Activated naive CD8-positive, alpha-beta T cell treated with anti-CD3 and anti-CD28 coated beads, Interleukin-2, amount 50 U/mL, for 16 hours (primary cell): ENCODE measurements at regions not wholly inside any gene's neighbourhood (a gene's known extent, or its start where the extent isn't known, plus 50 kb on each side); places are given as distances from the start of the nearest gene placed in this dataset.
"Not testable (repeated sequence)": the region's sequence is repeated elsewhere in the genome, so short reads cannot be mapped to it uniquely, and the experiment has no call there.

ENCODE experiments used
- DNase-seq: peaks from one replicate; pipeline ENCODE4 v3.0.0-alpha.2; 2020; ENCODE audit warnings: low read depth, low spot score

GRCh38 chr1:172754609-172755008 lies 95.7 kb downstream of the FASLG start:
- no peak for DNase-seq

DNA sequence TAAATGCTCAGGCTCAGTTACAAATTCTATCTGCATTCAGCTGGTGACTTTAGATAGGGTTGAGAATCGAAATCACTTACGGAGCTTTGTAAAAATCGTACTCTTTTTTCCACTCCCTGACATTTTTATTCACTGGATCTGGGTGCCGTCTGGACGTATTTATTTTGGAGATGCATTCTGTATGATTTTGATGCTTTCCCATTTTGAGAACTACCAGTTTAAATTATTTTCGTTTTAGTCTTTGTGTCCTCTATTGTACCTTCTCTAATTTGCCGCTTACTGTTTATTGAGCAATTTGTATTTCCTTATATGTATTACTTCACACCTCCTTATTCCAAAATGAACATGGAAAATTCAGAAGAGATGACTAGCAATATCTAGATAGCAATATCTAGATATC lies 96.2 kb downstream of the FASLG start:
- DNase-seq, result no peak

DNA sequence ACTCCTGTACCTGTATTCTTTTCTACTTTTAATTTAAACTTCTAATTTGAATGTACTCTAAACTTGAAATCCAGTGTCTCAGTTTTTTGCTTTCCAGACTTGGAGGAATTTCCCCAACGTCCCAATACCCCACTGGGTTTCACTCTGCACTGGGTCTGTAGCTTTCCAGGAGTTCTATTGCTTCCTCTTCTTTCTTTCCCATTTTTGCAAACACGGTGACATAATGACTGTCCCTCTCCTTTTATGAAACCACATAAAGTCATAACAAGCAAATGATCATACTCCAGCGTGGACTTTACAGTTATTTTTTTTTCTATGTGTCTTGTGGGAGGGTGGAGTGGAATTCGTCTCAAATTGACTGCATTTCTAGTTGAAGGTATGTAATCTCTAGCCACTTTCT lies 97.1 kb downstream of the FASLG start:
- no peak for DNase-seq

- DNase-seq, result no peak
These were observed 99.4 kb downstream of the FASLG start for GRCh38 chr1:172758259-172758658.

DNA sequence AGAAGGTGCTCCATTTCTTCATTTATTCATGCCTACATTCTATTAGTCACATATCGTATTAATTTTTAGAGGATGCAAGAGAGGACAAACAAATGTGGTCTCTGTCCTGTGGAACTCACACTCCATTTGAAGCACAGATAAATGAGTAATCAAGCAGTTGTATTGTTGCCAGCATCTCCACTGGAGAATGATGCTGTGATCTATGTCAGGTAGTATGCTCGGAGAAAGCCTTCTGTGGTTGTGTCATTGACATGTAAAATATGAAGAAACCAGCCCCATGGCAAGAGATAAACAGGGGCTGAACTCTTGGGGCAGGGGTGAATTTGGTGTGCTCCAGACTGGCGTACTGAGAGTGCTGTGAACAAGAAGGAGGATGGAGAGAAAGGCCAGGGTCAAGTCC lies 101.2 kb downstream of the FASLG start:
- DNase-seq, result no peak

DNA sequence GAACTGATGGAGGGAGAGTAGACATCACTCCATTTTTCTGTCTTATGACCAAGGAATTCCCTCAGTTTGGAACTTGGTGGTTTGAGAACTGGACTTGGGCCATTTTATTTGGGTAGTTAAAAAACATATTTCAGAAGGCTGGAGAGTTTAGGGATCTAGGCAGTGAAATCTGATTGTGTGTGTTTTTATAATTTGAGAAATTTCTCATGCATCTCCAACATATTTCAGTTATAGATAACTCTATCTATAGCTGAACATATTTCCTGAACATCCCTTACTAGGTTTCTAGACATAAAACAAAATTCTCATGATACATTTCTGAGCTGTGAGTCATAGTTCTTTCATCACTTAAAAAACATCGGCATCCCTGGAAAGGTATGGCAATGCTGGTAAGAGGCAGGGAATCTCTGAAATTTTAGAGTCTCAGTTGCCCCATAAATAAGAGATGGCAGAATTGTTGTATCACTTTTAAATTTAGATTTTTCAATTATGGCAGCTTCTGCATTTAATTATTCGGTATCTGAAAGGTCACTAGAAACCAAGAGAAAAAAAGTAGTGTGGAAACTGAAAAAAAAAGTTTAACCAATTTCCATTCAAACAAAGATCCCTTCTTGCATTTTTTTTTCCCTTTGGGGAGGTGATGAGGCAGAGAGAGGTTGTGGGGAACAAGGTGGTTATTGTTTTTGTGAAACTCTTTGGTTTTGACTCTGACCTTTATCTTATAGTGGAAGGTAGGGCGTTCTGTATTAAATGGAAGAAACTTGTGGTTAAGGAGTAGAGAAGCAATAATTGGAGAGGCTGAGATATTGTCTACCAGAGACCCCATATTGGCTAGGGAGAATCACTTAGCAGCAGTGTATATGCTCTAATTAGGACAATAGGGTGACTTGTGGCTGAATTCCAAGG lies 102.9 kb downstream of the FASLG start:
- no peak for DNase-seq

DNA sequence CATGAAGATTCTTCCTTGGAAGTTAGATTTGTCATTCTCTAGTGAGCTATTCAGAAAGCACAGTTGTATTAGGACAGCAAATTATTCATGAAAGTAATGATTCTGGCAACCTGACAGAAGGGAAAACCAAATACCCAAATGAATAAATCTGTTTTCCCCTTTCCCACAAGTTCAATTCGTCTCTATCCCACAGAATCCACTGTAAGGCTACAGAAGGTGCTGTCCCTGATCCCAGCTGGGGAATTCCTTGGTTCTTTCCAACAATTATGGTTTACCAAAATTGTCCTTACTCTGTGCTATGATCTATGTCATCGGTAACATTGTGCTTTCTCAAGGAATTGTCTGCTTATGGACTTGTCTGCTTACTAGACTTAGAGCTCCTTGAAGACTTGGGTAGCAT lies 104.2 kb downstream of the FASLG start:
- DNase-seq, result no peak

GRCh38 chr1:172764378-172764777 lies 105.5 kb downstream of the FASLG start:
- DNase-seq, result no peak

DNA sequence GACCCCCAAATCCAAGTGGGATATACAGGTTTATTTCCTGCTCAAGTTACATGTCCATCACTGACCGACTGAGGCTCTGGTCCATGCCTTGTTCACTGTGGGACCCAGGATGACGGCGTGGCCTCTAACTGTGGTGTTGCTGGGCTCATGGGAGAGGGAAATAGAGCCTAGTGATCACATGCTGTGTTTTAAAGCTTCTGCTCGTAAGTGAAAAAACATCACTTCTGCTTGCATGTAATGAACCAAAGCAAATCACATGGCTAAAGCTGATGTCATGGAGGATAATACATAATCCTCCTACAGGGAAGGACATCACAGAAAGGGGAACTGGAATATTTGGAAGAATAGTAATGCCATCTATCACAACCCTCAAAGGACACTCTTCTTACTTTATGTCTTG lies 107.6 kb downstream of the FASLG start:
- no peak for DNase-seq

DNA sequence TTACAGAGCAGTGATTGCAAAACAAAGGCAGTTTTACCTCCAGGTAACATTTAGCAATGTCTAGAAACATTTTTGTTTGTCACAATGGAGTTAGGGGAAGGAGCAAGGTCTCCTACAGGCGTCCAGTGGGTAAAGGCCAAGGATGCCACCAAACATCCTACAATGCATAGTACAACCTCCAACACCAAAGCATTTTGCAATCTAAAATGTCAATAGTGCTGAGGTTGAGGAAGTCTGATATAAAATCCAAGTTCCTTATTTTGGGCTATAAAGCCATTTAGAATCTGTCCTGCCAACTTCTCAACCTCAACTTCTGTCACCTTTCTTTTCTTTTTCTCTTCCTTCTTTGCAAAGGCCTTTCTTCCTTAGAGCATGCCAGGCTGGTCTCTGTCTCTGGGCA lies 111.2 kb downstream of the FASLG start:
- no peak for DNase-seq

DNA sequence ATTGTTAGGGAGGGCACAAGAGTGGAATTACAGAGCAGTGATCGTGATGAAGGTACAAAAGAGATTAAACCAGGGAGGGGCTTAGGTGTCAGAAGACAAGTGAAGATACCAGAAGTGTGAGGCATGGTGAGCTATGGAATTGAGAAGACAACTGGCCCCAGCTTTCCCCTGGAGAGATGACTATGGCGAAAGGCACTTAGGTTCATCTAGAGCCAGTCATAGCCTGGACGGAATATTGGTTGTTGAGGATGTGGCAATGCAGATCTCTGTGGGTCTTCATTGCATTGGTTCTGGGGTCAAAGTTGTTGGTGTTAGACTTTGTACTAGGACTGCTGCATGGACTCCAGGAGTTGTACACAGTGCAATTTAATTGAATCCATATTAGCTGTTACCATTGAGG lies 115.7 kb downstream of the FASLG start:
- no peak for DNase-seq

DNA sequence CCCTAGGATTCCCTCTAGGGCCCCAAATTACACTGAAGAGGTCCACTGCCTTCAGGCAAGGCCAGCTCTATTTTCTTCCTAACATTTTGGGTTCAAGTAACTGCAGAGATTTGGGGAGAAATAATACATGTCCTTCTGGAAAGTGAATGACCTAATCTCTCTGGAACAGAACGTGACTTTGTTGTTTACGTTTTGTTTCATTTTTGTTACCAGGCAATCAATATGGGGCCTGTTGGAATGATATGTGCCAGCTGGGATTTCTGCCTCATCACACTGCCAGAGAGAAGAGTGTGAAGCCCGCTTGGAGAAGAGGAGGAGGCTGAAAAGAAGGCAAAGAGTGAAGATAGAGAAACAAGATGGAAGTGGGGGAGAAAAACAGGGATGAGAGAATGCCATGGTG lies 116.7 kb downstream of the FASLG start:
- DNase-seq, result no peak

- DNase-seq, result no peak
These were observed 117.2 kb downstream of the FASLG start for GRCh38 chr1:172776071-172776470.

DNA sequence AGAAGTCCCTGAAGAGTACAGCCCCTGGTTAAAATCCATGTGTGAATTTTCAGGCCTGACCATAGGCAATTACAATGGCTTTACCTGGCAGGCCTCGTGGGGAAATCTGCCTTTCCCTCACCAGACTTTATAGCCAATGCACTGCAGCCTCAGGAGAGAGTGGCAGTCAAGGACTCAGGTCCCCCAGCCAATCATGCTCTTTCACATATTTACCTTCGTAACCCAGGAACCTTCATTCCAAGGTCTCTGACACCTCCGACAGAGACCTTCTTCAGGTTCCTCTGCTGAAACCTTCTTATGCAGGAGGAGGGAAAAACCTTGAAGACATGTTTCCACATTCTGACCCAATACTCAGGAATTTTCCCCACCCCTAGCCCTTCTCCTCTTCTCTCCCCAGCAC lies 118.9 kb downstream of the FASLG start:
- DNase-seq, result no peak

- DNase-seq, result no peak
These were observed 119.9 kb downstream of the FASLG start for GRCh38 chr1:172778456-172779455.

GRCh38 chr1:172779491-172779890 lies 120.6 kb downstream of the FASLG start:
- DNase-seq, result no peak

GRCh38 chr1:172781513-172782140 lies 122.7 kb downstream of the FASLG start:
- DNase-seq, result no peak

- no peak for DNase-seq
These were observed 130.9 kb downstream of the FASLG start for GRCh38 chr1:172789840-172790239.

- DNase-seq, result no peak
These were observed 131.3 kb downstream of the FASLG start for GRCh38 chr1:172790245-172790644.

- DNase-seq, result no peak
These were observed 134.9 kb downstream of the FASLG start for GRCh38 chr1:172793823-172794222.

- DNase-seq, result no peak
These were observed 136.8 kb downstream of the FASLG start for GRCh38 chr1:172795741-172796140.

GRCh38 chr1:172799804-172800203 lies 140.9 kb downstream of the FASLG start:
- not testable (repeated sequence) for DNase-seq
